Upper lobe of left lung (tissue), 6 donors: ENCODE measurements at regions not wholly inside any gene's neighbourhood (a gene's known extent, or its start where the extent isn't known, plus 50 kb on each side); places are given as distances from the start of the nearest gene placed in this dataset.
A peak's percentile ranks its signal among the peaks of the same experiment; 100 is the strongest.

ENCODE experiments used
- ATAC-seq, 2 donors: fragments of 200-7000 bp; cut with Tn5 transposase; one replicate each; pipeline ENCODE4 v1.9.1; 2022; ENCODE audit warnings: mild to moderate bottlenecking in 2 of 2, moderate library complexity in 2 of 2; ENCODE audit not compliant: low FRiP score in 2 of 2
- DNase-seq, 2 donors: peaks; one replicate each; pipeline ENCODE4 v3.0.0-alpha.2; 2019 to 2020
- H3K27ac ChIP-seq, 4 donors: fragments of 200-600 bp; sonication (generic); one replicate each; pipeline ENCODE4 v1.5.1; 2016 to 2019
- H3K27me3 ChIP-seq, 4 donors: fragments of 200-600 bp; sonication (generic); one replicate each; pipeline ENCODE4 v1.5.1; 2017 to 2019
- H3K36me3 ChIP-seq, 4 donors: fragments of 200-600 bp; sonication (generic); one replicate each; pipeline ENCODE4 v1.5.1; 2016 to 2019
- H3K4me1 ChIP-seq, 4 donors: fragments of 200-600 bp; sonication (generic); one replicate each; pipeline ENCODE4 v1.5.1; 2018 to 2019
- H3K4me3 ChIP-seq, 4 donors: fragments of 200-600 bp; sonication (generic); one replicate each; pipeline ENCODE4 v1.5.1; 2017 to 2019; ENCODE audit warnings: mild to moderate bottlenecking in 2 of 4, moderate library complexity in 1 of 4
- H3K9me3 ChIP-seq, 4 donors: fragments of 200-600 bp; sonication (generic); one replicate each; pipeline ENCODE4 v1.5.1; 2018 to 2019
- CTCF ChIP-seq, 6 experiments: fragments of 450-650 bp in 4 of 6; fragments of 200-600 bp in 2 of 6; sonication (generic) in 2 of 6; IDR thresholded peaks; one replicate each; pipeline ENCODE4 v1.5.1; 2016 to 2019; ENCODE audit warnings: antibody characterized with exemption in 6 of 6
- EP300 ChIP-seq, 4 donors: sonication (generic); formaldehyde crosslinking; IDR thresholded peaks; one replicate each; pipeline ENCODE4 v1.5.1; 2017; ENCODE audit warnings: antibody characterized with exemption in 4 of 4, control low read depth in 2 of 4
- POLR2A ChIP-seq, 4 donors: fragments of 450-650 bp; IDR thresholded peaks; one replicate each; pipeline ENCODE4 v1.5.1; 2016 to 2017; ENCODE audit warnings: antibody characterized with exemption in 4 of 4, mild to moderate bottlenecking in 2 of 4
- POLR2AphosphoS5 ChIP-seq, 2 donors: sonication (generic); formaldehyde crosslinking; IDR thresholded peaks; one replicate each; pipeline ENCODE4 v1.5.1; 2017; ENCODE audit warnings: antibody characterized with exemption in 2 of 2
- WGBS, 2 donors: methylation state at CpG; one replicate each; pipeline ENCODE4 v1.1.5; 2017 to 2018; 5-methylcytosine and 5-hydroxymethylcytosine counted together
- donor health status: DM: no; HTN: no; CAD: no; lungs with moderate emphysema.
- donor health status: DM: no; HTN: yes; CAD: no; lungs with severe emphysema.

GRCh38 chr5:135106610-135107471 is 72.8 kb upstream of the PITX1 start:
- no peaks in the 10 kb centered on the region for H3K9me3 ChIP-seq
- H3K36me3 ChIP-seq: no peaks in the 10 kb centered on the region
- no peak overlapping the region for H3K27ac ChIP-seq
- H3K27me3 ChIP-seq: no peaks in the 10 kb centered on the region
- ATAC-seq: no peak
- DNase-seq: peak in 1 of 2 donors; percentile 64
- 51 to 53% methylated on average over 19 of the region's 19 CpGs for WGBS, 2 donors
- H3K4me1 ChIP-seq: no peaks in the 10 kb centered on the region
- TF ChIP-seq POLR2A (IDR thresholded peaks at IDR 0.05) (no peak), POLR2AphosphoS5 (IDR thresholded peaks at IDR 0.05) (no peak), CTCF (IDR thresholded peaks at IDR 0.05) (no peak), EP300 (IDR thresholded peaks at IDR 0.05) (no peak)
- no peak overlapping the region for H3K4me3 ChIP-seq

- no peaks in the 10 kb centered on the region for H3K36me3 ChIP-seq
- ATAC-seq (no peak), DNase-seq (no peak)
- no peaks in the 10 kb centered on the region for H3K27me3 ChIP-seq
- no peaks in the 10 kb centered on the region for H3K4me1 ChIP-seq
- H3K9me3 ChIP-seq: no peaks in the 10 kb centered on the region
- no peak overlapping the region for H3K4me3 ChIP-seq
- no peak for TF ChIP-seq POLR2A (IDR thresholded peaks at IDR 0.05)
- no peak for TF ChIP-seq EP300 (IDR thresholded peaks at IDR 0.05)
- no peak for TF ChIP-seq CTCF (IDR thresholded peaks at IDR 0.05)
- no peak for TF ChIP-seq POLR2AphosphoS5 (IDR thresholded peaks at IDR 0.05)
- no peak overlapping the region for H3K27ac ChIP-seq
- 73 to 77% methylated on average over 3 of the region's 3 CpGs for WGBS, 2 donors
Observed at GRCh38 chr5:135106136-135106535, 72.1 kb upstream of the PITX1 start.

GRCh38 chr5:135105105-135105484 is 71.1 kb upstream of the PITX1 start:
- TF ChIP-seq POLR2A (IDR thresholded peaks at IDR 0.05) (no peak), POLR2AphosphoS5 (IDR thresholded peaks at IDR 0.05) (no peak), CTCF (IDR thresholded peaks at IDR 0.05) (no peak), EP300 (IDR thresholded peaks at IDR 0.05) (no peak)
- Histone ChIP-seq H3K27me3 (no peaks in the 10 kb centered on the region), H3K36me3 (no peaks in the 10 kb centered on the region), H3K27ac (no peak overlapping the region), H3K9me3 (no peaks in the 10 kb centered on the region), H3K4me1 (no peaks in the 10 kb centered on the region), H3K4me3 (no peak overlapping the region)
- DNase-seq: no peak
- no peak for ATAC-seq
- 90 to 100% methylated on average over 3 of the region's 3 CpGs for WGBS, 2 donors

GRCh38 chr5:135103575-135103853 is 69.5 kb upstream of the PITX1 start:
- H3K4me1 ChIP-seq: no peaks in the 10 kb centered on the region
- no peak for ATAC-seq
- no peak overlapping the region for H3K27ac ChIP-seq
- DNase-seq: no peak
- WGBS, 2 donors: 80 to 85% methylated on average over 7 of the region's 7 CpGs
- no peak overlapping the region for H3K4me3 ChIP-seq
- H3K9me3 ChIP-seq: no peaks in the 10 kb centered on the region
- no peaks in the 10 kb centered on the region for H3K27me3 ChIP-seq
- no peaks in the 10 kb centered on the region for H3K36me3 ChIP-seq
- TF ChIP-seq POLR2A (IDR thresholded peaks at IDR 0.05) (no peak), CTCF (IDR thresholded peaks at IDR 0.05) (no peak)
